IMR-90 (cell line): ENCODE measurements at regions not wholly inside any gene's neighbourhood (a gene's known extent, or its start where the extent isn't known, plus 50 kb on each side); places are given as distances from the start of the nearest gene placed in this dataset.

Experiments
- CTCF ChIP-seq: conservative IDR thresholded peaks from 2 replicates; pipeline ENCODE4 v1.5.1; 2012; ENCODE audit warnings: mild to moderate bottlenecking, low read depth, low read length, improper control_type of control experiment
- MAFK ChIP-seq: IDR thresholded peaks from 2 replicates; pipeline ENCODE4 v1.6.1; 2012; ENCODE audit warnings: low read depth, low read length, improper control_type of control experiment
- SMC3 ChIP-seq: fragments of 150-350 bp; IDR thresholded peaks from 2 replicates; pipeline ENCODE4 v1.6.1; 2016; ENCODE audit warnings: low read depth, mild to moderate bottlenecking, antibody characterized with exemption, low read length, moderate library complexity

DNA sequence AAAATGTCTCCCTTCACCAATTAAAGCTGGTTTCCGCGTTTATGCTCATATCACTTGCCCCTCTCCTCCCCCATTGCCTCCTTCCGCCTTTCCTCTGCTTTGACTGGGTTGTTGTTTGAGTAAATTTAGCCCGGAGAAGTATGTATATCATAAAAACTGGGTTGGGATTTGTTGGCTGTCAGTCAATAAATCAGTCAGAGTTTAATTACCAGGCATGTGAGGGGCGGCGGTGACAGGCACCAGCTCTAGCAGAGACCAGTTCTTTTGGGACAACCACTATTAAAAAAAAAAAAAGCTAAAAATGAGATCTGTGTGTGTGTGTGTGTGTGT, 382.4 kb upstream of the SMIM21 start:
- TF ChIP-seq SMC3 (no peak), CTCF (no peak), MAFK (no peak)
